MM.1S (cell line): ENCODE measurements at regions not wholly inside any gene's neighbourhood (a gene's known extent, or its start where the extent isn't known, plus 50 kb on each side); places are given as distances from the start of the nearest gene placed in this dataset.

Source experiments
- DNase-seq: peaks from one replicate; pipeline ENCODE4 v3.0.0-alpha.2; 2015
- H2AFZ ChIP-seq: fragments of 300-600 bp; sonication (generic); 2 replicates; pipeline ENCODE4 v1.6.0; 2016; ENCODE audit warnings: antibody characterized with exemption, low read length
- H3F3A ChIP-seq: fragments of 300-600 bp; sonication (generic); 2 replicates; pipeline ENCODE4 v1.6.1; 2016; ENCODE audit warnings: mild to moderate bottlenecking, antibody characterized with exemption, low read length, moderate library complexity, mixed read lengths; ENCODE audit not compliant: insufficient read depth
- H3K27ac ChIP-seq: fragments of 300-600 bp; sonication (generic); 2 replicates; pipeline ENCODE4 v1.5.1; 2016; ENCODE audit warnings: mild to moderate bottlenecking, low read length
- H3K27me3 ChIP-seq: fragments of 300-600 bp; sonication (generic); replicated peaks from 2 replicates; pipeline ENCODE4 v1.6.0; 2016; ENCODE audit warnings: low read length; ENCODE audit not compliant: insufficient read depth
- H3K36me3 ChIP-seq: fragments of 300-600 bp; sonication (generic); replicated peaks from 2 replicates; pipeline ENCODE4 v1.6.1; 2016; ENCODE audit warnings: mild to moderate bottlenecking, low read length, mixed read lengths; ENCODE audit not compliant: insufficient read depth
- H3K4me1 ChIP-seq: fragments of 300-600 bp; sonication (generic); 2 replicates; pipeline ENCODE4 v1.6.1; 2016; ENCODE audit warnings: low read length, mixed read lengths
- H3K4me2 ChIP-seq: fragments of 300-600 bp; sonication (generic); 2 replicates; pipeline ENCODE4 v1.6.0; 2016; ENCODE audit warnings: low read depth, low read length
- H3K4me3 ChIP-seq: fragments of 300-600 bp; sonication (generic); 2 replicates; pipeline ENCODE4 v1.5.1; 2016; ENCODE audit warnings: low read length, mixed read lengths
- H3K79me2 ChIP-seq: fragments of 300-600 bp; sonication (generic); 2 replicates; pipeline ENCODE4 v1.6.1; 2016; ENCODE audit warnings: mixed run types, low read length, mixed read lengths
- H3K9ac ChIP-seq: fragments of 300-600 bp; sonication (generic); 2 replicates; pipeline ENCODE4 v1.6.1; 2016; ENCODE audit warnings: low read length, mixed read lengths
- H3K9me2 ChIP-seq: fragments of 300-600 bp; sonication (generic); replicated peaks from 2 replicates; pipeline ENCODE4 v1.6.1; 2016; ENCODE audit warnings: mild to moderate bottlenecking, low read length, mixed read lengths; ENCODE audit not compliant: insufficient read depth
- H3K9me3 ChIP-seq: fragments of 300-600 bp; sonication (generic); replicated peaks from 2 replicates; pipeline ENCODE4 v1.6.1; 2016; ENCODE audit warnings: mild to moderate bottlenecking, low read length, mixed read lengths; ENCODE audit not compliant: insufficient read depth
- H4K20me1 ChIP-seq: fragments of 300-600 bp; sonication (generic); 2 replicates; pipeline ENCODE4 v1.6.1; 2016; ENCODE audit warnings: mild to moderate bottlenecking, low read length, moderate library complexity, mixed read lengths; ENCODE audit not compliant: insufficient read depth
- EZH2 ChIP-seq: fragments of 300-600 bp; sonication (generic); optimal IDR thresholded peaks from 2 replicates; pipeline ENCODE3; 2017; ENCODE audit warnings: low read depth, mild to moderate bottlenecking, antibody characterized with exemption, low read length, mixed read lengths
- EZH2phosphoT487 ChIP-seq: fragments of 300-600 bp; sonication (generic); IDR thresholded peaks from 2 replicates; pipeline ENCODE4 v1.6.1; 2018; ENCODE audit warnings: antibody characterized with exemption, low read length
- TF ChIP-seq, protein P1 (sequence below): fragments of 300-600 bp; sonication (generic); IDR thresholded peaks from 2 replicates; pipeline ENCODE4 v1.5.1; 2016; ENCODE audit warnings: antibody characterized with exemption, low read length, mixed read lengths

DNA sequence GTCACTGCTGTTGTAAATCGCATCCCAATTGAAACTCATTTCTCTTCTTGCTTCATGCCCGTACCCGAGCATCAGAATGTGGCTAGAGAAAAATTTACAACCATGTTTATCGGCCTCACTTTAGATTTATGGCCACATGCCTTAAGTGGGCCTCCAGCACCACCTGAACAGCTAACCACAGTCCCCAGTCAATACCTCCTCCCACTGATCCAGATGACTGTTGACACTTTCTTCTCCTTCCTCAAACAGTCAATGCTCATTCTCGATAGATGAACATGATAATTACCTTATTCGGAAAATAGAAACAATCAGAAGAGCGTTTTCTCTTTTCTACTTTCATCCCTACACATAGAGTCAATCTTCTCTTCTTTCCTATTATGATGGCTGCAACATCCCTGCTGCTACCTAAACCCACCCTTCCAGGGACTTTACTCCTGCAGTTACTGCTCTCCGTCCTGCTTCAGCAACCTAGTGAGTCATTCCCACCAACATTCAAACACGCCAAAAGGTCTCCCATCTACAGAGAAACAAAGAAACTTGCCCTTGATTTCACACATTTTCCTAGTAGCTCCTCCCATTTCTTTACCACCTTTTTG, 416.3 kb upstream of the MAF start:
- H3K4me1 ChIP-seq, result no peaks in the 10 kb centered on the region
- no peak overlapping the region for H3K4me3 ChIP-seq
- H3K36me3 ChIP-seq, result no peaks in the 10 kb centered on the region
- H3K9me3 ChIP-seq, result no peaks in the 10 kb centered on the region
- no peak overlapping the region for H3K9ac ChIP-seq
- no peak overlapping the region for H3K4me2 ChIP-seq
- no peaks in the 10 kb centered on the region for H3K27me3 ChIP-seq
- H4K20me1 ChIP-seq, result no peaks in the 10 kb centered on the region
- no peaks in the 10 kb centered on the region for H3K79me2 ChIP-seq
- no peak for DNase-seq
- no peak for TF ChIP-seq EZH2
- TF ChIP-seq, protein P1, sequence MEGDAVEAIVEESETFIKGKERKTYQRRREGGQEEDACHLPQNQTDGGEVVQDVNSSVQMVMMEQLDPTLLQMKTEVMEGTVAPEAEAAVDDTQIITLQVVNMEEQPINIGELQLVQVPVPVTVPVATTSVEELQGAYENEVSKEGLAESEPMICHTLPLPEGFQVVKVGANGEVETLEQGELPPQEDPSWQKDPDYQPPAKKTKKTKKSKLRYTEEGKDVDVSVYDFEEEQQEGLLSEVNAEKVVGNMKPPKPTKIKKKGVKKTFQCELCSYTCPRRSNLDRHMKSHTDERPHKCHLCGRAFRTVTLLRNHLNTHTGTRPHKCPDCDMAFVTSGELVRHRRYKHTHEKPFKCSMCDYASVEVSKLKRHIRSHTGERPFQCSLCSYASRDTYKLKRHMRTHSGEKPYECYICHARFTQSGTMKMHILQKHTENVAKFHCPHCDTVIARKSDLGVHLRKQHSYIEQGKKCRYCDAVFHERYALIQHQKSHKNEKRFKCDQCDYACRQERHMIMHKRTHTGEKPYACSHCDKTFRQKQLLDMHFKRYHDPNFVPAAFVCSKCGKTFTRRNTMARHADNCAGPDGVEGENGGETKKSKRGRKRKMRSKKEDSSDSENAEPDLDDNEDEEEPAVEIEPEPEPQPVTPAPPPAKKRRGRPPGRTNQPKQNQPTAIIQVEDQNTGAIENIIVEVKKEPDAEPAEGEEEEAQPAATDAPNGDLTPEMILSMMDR, result no peak
- TF ChIP-seq EZH2phosphoT487, result no peak
- no peaks in the 10 kb centered on the region for H3F3A ChIP-seq
- no peak overlapping the region for H2AFZ ChIP-seq
- no peaks in the 10 kb centered on the region for H3K9me2 ChIP-seq
- no peak overlapping the region for H3K27ac ChIP-seq

DNA sequence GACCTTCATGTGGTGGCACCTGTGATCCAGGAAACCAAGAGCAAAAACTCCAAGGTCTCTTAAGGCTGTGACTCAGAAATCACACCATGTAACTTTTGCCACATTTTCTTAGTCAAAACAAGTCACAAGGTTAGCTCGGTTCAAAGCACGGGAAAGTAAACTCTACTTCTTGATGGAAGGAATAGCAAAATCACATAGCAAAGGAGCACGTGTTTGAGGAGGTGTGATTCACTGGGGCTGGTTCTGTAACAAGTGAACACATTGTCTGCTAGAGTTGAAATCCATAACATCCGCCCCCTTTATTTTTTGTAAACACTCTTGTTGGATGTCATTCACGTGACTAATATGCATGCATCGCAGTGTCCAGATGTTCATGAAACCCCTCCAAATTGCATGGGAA, 415.0 kb upstream of the MAF start:
- Histone ChIP-seq H3K27ac (no peak overlapping the region), H3K9ac (no peak overlapping the region), H3K4me2 (no peak overlapping the region), H3K4me1 (no peaks in the 10 kb centered on the region), H4K20me1 (no peaks in the 10 kb centered on the region), H3K27me3 (no peaks in the 10 kb centered on the region), H3K9me3 (no peaks in the 10 kb centered on the region), H3K9me2 (no peaks in the 10 kb centered on the region), H3K79me2 (no peaks in the 10 kb centered on the region), H3K4me3 (no peak overlapping the region), H3K36me3 (no peaks in the 10 kb centered on the region), H3F3A (no peaks in the 10 kb centered on the region), H2AFZ (no peak overlapping the region)
- DNase-seq, result no peak
- TF ChIP-seq, protein P1, result no peak
- TF ChIP-seq EZH2 (no peak), EZH2phosphoT487 (no peak)

DNA sequence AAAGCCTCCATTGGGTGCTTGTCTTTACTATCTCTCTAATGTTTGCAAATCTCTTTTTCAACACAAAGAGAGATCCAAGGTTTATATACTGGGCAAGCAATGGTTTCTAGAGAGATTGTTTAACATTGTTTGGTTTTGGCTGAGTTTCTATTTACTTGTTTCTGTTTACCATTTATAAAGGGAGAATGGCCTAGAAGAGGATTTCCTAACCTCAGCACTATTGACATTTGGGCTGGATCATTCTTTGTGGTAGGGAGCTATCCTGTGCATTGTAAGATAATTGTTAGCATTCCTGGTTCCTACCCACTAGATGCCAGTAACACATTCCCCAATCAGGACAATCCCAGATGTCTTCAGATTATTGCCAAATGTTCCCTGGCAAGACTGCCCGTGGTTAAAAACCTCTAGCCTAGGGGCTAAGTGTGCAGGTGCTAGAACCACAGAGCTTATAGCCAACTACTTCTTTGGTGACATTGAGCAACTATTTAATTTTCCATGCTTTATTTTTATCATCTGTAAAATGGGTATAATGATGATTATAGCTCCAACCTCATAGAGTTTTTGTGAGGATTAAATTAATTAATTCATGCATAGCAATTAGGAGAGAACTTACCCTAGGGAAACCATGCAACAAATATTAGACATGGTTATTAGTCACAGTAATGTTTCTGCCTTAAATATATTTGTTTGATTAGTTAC, 413.9 kb upstream of the MAF start:
- Histone ChIP-seq H3K36me3 (no peaks in the 10 kb centered on the region), H2AFZ (no peak overlapping the region), H3K4me1 (no peaks in the 10 kb centered on the region), H3K9ac (no peak overlapping the region), H3K79me2 (no peaks in the 10 kb centered on the region), H4K20me1 (no peaks in the 10 kb centered on the region), H3K9me2 (no peaks in the 10 kb centered on the region), H3F3A (no peaks in the 10 kb centered on the region), H3K4me2 (no peak overlapping the region), H3K27me3 (no peaks in the 10 kb centered on the region), H3K9me3 (no peaks in the 10 kb centered on the region), H3K4me3 (no peak overlapping the region), H3K27ac (no peak overlapping the region)
- no peak for DNase-seq
- TF ChIP-seq EZH2, result no peak
- TF ChIP-seq EZH2phosphoT487, result no peak
- TF ChIP-seq, protein P1, result no peak
